HepG2 (cell line): ENCODE measurements at regions not wholly inside any gene's neighbourhood (a gene's known extent, or its start where the extent isn't known, plus 50 kb on each side); places are given as distances from the start of the nearest gene placed in this dataset.

Experiments
- ATAC-seq: fragments of 200-7000 bp; cut with Tn5 transposase; 3 replicates; pipeline ENCODE4 v1.9.1; 2020; ENCODE audit warnings: mild to moderate bottlenecking, moderate library complexity
- BruUV-seq: library from RNA; stranded (reverse); fragments of 400-500 nt; replicated peaks from 2 replicates; lab custom pipeline; 2021; lab: Mats Ljungman, UMichigan
- CTCF ChIA-PET: fragments of 300-600 bp; formaldehyde crosslinking; extraction: SDS; loops from one replicate; lab custom pipeline; 2021; ENCODE audit warnings: low total read pairs, inconsistent platforms, low intra/inter-chr PET ratio; lab: Yijun Ruan, JAX
- POLR2A ChIA-PET: fragments of 350-600 bp; sonication (Branson Sonifier 250); formaldehyde crosslinking; loops from one replicate; lab custom pipeline; 2020; ENCODE audit warnings: antibody characterized with exemption, inconsistent platforms; lab: Yijun Ruan, JAX
- DNase-seq: peaks from one replicate; pipeline ENCODE4 v3.0.0-alpha.2; 2015; ENCODE audit warnings: low spot score
- FAIRE-seq: peaks from 3 replicates; lab custom pipeline; 2011; peaks lifted over from hg19 to GRCh38; lab: Jason Lieb, UNC
- H2AFZ ChIP-seq: one replicate; pipeline ENCODE4 v1.6.1; 2011; ENCODE audit warnings: low read length, inconsistent platforms
- H3K27ac ChIP-seq: fragments of 300-600 bp; 3 replicates; pipeline ENCODE4 v1.8.0; 2011; ENCODE audit warnings: mixed run types, mild to moderate bottlenecking, mixed read lengths, low read length, inconsistent platforms; ENCODE audit not compliant: insufficient read depth; ENCODE audit errors: extremely low read length
- H3K27me3 ChIP-seq, 2 experiments: fragments of 200-600 bp in 1 of 2; 2 replicates in 1 of 2; 3 replicates in 1 of 2; pipeline versions ENCODE4 v1.6.0 to v1.8.0; 2011; ENCODE audit warnings: low read length in 2 of 2, mild to moderate bottlenecking in 2 of 2, moderate library complexity in 2 of 2, inconsistent platforms in 1 of 2; ENCODE audit not compliant: insufficient read depth in 2 of 2, control insufficient read depth in 1 of 2
- H3K36me3 ChIP-seq, 2 experiments: fragments of 200-600 bp in 1 of 2; replicated peaks in 1 of 2; 2 replicates in 1 of 2; 3 replicates in 1 of 2; pipeline versions ENCODE4 v1.5.1 to v1.8.0; 2011; ENCODE audit warnings: low read length in 2 of 2, inconsistent platforms in 1 of 2; ENCODE audit not compliant: insufficient read depth in 2 of 2, control insufficient read depth in 1 of 2
- H3K4me1 ChIP-seq: 2 replicates; pipeline ENCODE4 v1.5.1; 2012; ENCODE audit warnings: low read length, inconsistent platforms; ENCODE audit not compliant: insufficient read depth
- H3K4me2 ChIP-seq: 2 replicates; pipeline ENCODE4 v1.6.0; 2011; ENCODE audit warnings: low read depth, low read length, inconsistent platforms
- H3K4me3 ChIP-seq, 3 experiments: fragments of 200-600 bp in 1 of 3; sonication (generic), shearing (Covaris generic) in 1 of 3; replicated peaks in 1 of 3; 2 replicates each; pipeline ENCODE4 v1.5.1; 2011 to 2016; ENCODE audit warnings: low read length in 3 of 3, inconsistent platforms in 2 of 3, low read depth in 2 of 3, mild to moderate bottlenecking in 2 of 3, control low read depth in 1 of 3, mixed read lengths in 1 of 3; ENCODE audit not compliant: insufficient read depth in 1 of 3
- H3K79me2 ChIP-seq: one replicate; pipeline ENCODE4 v1.6.1; 2011; ENCODE audit warnings: low read length, inconsistent platforms; ENCODE audit not compliant: insufficient read depth
- H3K9ac ChIP-seq: 2 replicates; pipeline ENCODE4 v1.6.0; 2011; ENCODE audit warnings: mild to moderate bottlenecking, low read depth, low read length, inconsistent platforms; ENCODE audit not compliant: insufficient read depth
- H3K9me3 ChIP-seq: 2 replicates; pipeline ENCODE4 v1.5.1; 2012; ENCODE audit warnings: mild to moderate bottlenecking, low read length
- H4K20me1 ChIP-seq: 2 replicates; pipeline ENCODE4 v1.6.0; 2011; ENCODE audit warnings: inconsistent platforms, mild to moderate bottlenecking, low read length, moderate library complexity; ENCODE audit not compliant: insufficient read depth
- AFF4 ChIP-seq: sonication (generic); formaldehyde crosslinking; IDR thresholded peaks from 2 replicates; pipeline ENCODE4 v1.4.0; 2020; ENCODE audit warnings: missing genetic modification reagents
- NFE2L2 ChIP-seq: fragments of 150-350 bp; IDR thresholded peaks from 2 replicates; pipeline ENCODE4 v1.6.1; 2014; ENCODE audit warnings: low read length
- XBP1 ChIP-seq: sonication (generic); formaldehyde crosslinking; IDR thresholded peaks from 2 replicates; pipeline ENCODE4 v1.5.0; 2020; ENCODE audit warnings: missing genetic modification reagents
- ZFP36L1 ChIP-seq: sonication (generic); formaldehyde crosslinking; IDR thresholded peaks from 2 replicates; pipeline ENCODE4 v1.8.0; 2022; ENCODE audit warnings: mild to moderate bottlenecking, missing genetic modification reagents, moderate library complexity
- ZNF281 ChIP-seq: sonication (generic); formaldehyde crosslinking; IDR thresholded peaks from 2 replicates; pipeline ENCODE4 v1.4.0; 2020; ENCODE audit warnings: missing genetic modification reagents, borderline replicate concordance
- ZNF441 ChIP-seq: sonication (generic); formaldehyde crosslinking; IDR thresholded peaks from 2 replicates; pipeline ENCODE4 v1.7.0; 2021; ENCODE audit warnings: missing genetic modification reagents, borderline replicate concordance
- ZNF644 ChIP-seq: IDR thresholded peaks from 2 replicates; pipeline ENCODE4 v1.6.1; 2016; ENCODE audit warnings: low read depth
- WGBS: methylation state at CpG from one replicate; pipeline ENCODE4 v1.1.6; 2017; ENCODE audit warnings: low lambda C conversion rate; 5-methylcytosine and 5-hydroxymethylcytosine counted together
- in situ Hi-C: cut with HindIII; loops from 2 replicates; pipeline ENCODE4 v1.10.0; 2017; ENCODE audit warnings: low pct_unique_long_range_greater_than_20kb; ENCODE audit not compliant: extremely low pct_ligation_motif_present
- intact Hi-C: fragments of 100-400 bp; cut with micrococcal nuclease; formaldehyde crosslinking; loops from one replicate; pipeline ENCODE4 v1.10.0; 2022; ENCODE audit not compliant: unreplicated experiment

DNA sequence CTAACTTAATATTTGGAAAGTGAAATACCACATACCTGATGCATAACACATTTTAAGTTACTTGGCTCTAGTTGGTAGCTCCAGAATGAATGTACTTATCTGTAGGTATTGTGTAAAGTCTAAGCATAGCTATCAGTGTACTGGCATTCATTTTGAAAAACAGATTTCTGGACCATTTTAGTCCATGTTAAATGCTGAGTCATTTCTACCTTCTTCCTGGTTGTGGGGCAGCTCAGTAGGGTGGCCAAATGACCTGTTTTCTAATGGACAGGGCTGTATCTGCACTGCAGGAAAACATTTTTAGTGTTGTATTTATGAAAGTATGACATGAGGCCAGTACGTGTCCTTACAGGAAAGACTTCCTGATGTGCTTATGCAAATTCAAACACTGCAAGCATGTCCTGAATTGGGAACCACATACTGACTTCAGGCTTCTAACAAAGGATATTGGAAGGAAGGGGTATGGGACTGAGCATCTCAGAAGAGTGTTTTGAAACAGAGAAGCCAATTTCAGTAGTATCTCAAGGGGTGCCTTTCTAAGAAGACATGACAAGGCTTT is 300.3 kb upstream of the B3GALT2 start:
- no peaks in the 10 kb centered on the region for H3K27me3 ChIP-seq
- FAIRE-seq (no peak), ATAC-seq (no peak), DNase-seq (no peak)
- no peak overlapping the region for H3K4me2 ChIP-seq
- no peak overlapping the region for H3K27ac ChIP-seq
- ChIA-PET POLR2A (no interaction called here), CTCF (no interaction called here)
- H3K4me1 ChIP-seq, result no peaks in the 10 kb centered on the region
- 0% methylated on average over 1 of the region's 1 CpG for WGBS
- no TSS peak for BruUV-seq
- no peak overlapping the region for H2AFZ ChIP-seq
- H3K36me3 ChIP-seq, result no peaks in the 10 kb centered on the region
- H4K20me1 ChIP-seq, result no peaks in the 10 kb centered on the region
- in situ Hi-C loops, result no loop called here
- H3K79me2 ChIP-seq, result no peaks in the 10 kb centered on the region
- H3K9me3 ChIP-seq, result no peaks in the 10 kb centered on the region
- TF ChIP-seq ZNF441 (CRISPR knock-in tag) (no peak), AFF4 (CRISPR knock-in tag) (no peak), ZNF281 (CRISPR knock-in tag) (no peak), NFE2L2 (peak; percentile 78), ZFP36L1 (CRISPR knock-in tag) (no peak), XBP1 (no peak), ZNF644 (CRISPR knock-in tag) (no peak)
- H3K4me3 ChIP-seq, result no peak overlapping the region
- no peak overlapping the region for H3K9ac ChIP-seq
- intact Hi-C loops, result no loop called here
